ENCODE measurements at regions not wholly inside any gene's neighbourhood (a gene's known extent, or its start where the extent isn't known, plus 50 kb on each side); places are given as distances from the start of the nearest gene placed in this dataset.

- no peak for DNase-seq (ENCODE audit: low read depth)
Measured at GRCh38 chr15:79657722-79658121, 225.6 kb downstream of the MINAR1 start.

GRCh38 chr15:79659691-79660090 lies 227.6 kb downstream of the MINAR1 start:
- no peak for DNase-seq (ENCODE audit: low read depth)

- no peak for DNase-seq (ENCODE audit: low read depth)
Measured at GRCh38 chr15:79661411-79661810, 229.3 kb downstream of the MINAR1 start.

GRCh38 chr15:79673416-79674123 lies 223.2 kb downstream of the MTHFS start:
- peak; percentile 86 for DNase-seq (ENCODE audit: low read depth)

- DNase-seq (ENCODE audit: low read depth): no peak
Measured at GRCh38 chr15:79674124-79674465, 222.7 kb downstream of the MTHFS start.

GRCh38 chr15:79675982-79676381 lies 220.8 kb downstream of the MTHFS start:
- DNase-seq (ENCODE audit: low read depth): no peak

GRCh38 chr15:79676621-79677020 lies 220.2 kb downstream of the MTHFS start:
- no peak for DNase-seq (ENCODE audit: low read depth)

- no peak for DNase-seq (ENCODE audit: low read depth)
Measured at GRCh38 chr15:79677241-79677640, 219.6 kb downstream of the MTHFS start.

GRCh38 chr15:79678032-79678701 lies 218.6 kb downstream of the MTHFS start:
- no peak for DNase-seq (ENCODE audit: low read depth)

GRCh38 chr15:79680720-79681119 lies 216.1 kb downstream of the MTHFS start:
- DNase-seq (ENCODE audit: low read depth): peak; percentile 91

GRCh38 chr15:79682285-79682684 lies 214.5 kb downstream of the MTHFS start:
- DNase-seq (ENCODE audit: low read depth): peak; percentile 50

GRCh38 chr15:79682851-79683288 lies 213.9 kb downstream of the MTHFS start:
- no peak for DNase-seq (ENCODE audit: low read depth)

GRCh38 chr15:79689030-79689429 lies 207.8 kb downstream of the MTHFS start:
- DNase-seq (ENCODE audit: low read depth): no peak

- no peak for DNase-seq (ENCODE audit: low read depth)
Measured at GRCh38 chr15:79700951-79701480, 195.8 kb downstream of the MTHFS start.

- DNase-seq (ENCODE audit: low read depth): no peak
Measured at GRCh38 chr15:79702621-79703020, 194.2 kb downstream of the MTHFS start.

GRCh38 chr15:79721256-79721655 lies 175.6 kb downstream of the MTHFS start:
- DNase-seq (ENCODE audit: low read depth): no peak

GRCh38 chr15:79724312-79724711 lies 172.5 kb downstream of the MTHFS start:
- DNase-seq (ENCODE audit: low read depth): peak; percentile 73

GRCh38 chr15:79724804-79725203 lies 172.0 kb downstream of the MTHFS start:
- no peak for DNase-seq (ENCODE audit: low read depth)

GRCh38 chr15:79728867-79729266 lies 167.9 kb downstream of the MTHFS start:
- DNase-seq (ENCODE audit: low read depth): no peak

GRCh38 chr15:79736435-79737000 lies 160.3 kb downstream of the MTHFS start:
- no peak for DNase-seq (ENCODE audit: low read depth)

GRCh38 chr15:79738143-79738542 lies 158.7 kb downstream of the MTHFS start:
- DNase-seq (ENCODE audit: low read depth): no peak

- DNase-seq (ENCODE audit: low read depth): no peak
Measured at GRCh38 chr15:79740561-79740960, 156.3 kb downstream of the MTHFS start.

GRCh38 chr15:79743032-79743431 lies 153.8 kb downstream of the MTHFS start:
- peak; percentile 51 for DNase-seq (ENCODE audit: low read depth)
